Omental fat pad (tissue), 3 donors: ENCODE measurements at regions not wholly inside any gene's neighbourhood (a gene's known extent, or its start where the extent isn't known, plus 50 kb on each side); places are given as distances from the start of the nearest gene placed in this dataset.

Source experiments
- ATAC-seq: fragments of 150-250 bp; one replicate; pipeline ENCODE4 v1.9.1; 2016; ENCODE audit warnings: mild to moderate bottlenecking, moderate library complexity; ENCODE audit not compliant: low FRiP score
- DNase-seq: peaks from one replicate; pipeline ENCODE4 v3.0.0-alpha.2; 2019; ENCODE audit warnings: low spot score
- TF ChIP-seq, protein P1 (sequence below), 3 donors: fragments of 450-650 bp; IDR thresholded peaks; one replicate each; pipeline ENCODE4 v1.5.1; 2016 to 2017; ENCODE audit warnings: antibody characterized with exemption in 3 of 3, mild to moderate bottlenecking in 3 of 3, moderate library complexity in 2 of 3

DNA sequence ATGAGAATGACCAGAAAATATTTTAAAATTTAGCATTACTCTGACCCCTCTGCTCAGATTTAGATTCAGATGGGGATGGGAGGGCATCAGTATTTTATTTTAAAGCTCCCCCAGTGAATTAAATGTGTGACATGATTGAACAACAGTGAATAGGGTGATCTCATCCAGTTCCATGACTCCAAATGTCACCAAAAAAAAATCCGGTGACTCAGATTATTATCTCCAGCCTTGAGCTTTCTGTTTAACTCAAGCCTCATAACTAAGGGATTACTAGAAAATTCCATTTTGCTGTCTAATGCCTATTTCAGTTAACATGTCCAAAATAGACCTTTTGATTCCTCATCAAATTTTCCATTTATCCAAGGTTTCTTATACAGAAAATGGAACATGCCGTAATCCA, 121.8 kb upstream of the TMEM47 start:
- TF ChIP-seq, protein P1, sequence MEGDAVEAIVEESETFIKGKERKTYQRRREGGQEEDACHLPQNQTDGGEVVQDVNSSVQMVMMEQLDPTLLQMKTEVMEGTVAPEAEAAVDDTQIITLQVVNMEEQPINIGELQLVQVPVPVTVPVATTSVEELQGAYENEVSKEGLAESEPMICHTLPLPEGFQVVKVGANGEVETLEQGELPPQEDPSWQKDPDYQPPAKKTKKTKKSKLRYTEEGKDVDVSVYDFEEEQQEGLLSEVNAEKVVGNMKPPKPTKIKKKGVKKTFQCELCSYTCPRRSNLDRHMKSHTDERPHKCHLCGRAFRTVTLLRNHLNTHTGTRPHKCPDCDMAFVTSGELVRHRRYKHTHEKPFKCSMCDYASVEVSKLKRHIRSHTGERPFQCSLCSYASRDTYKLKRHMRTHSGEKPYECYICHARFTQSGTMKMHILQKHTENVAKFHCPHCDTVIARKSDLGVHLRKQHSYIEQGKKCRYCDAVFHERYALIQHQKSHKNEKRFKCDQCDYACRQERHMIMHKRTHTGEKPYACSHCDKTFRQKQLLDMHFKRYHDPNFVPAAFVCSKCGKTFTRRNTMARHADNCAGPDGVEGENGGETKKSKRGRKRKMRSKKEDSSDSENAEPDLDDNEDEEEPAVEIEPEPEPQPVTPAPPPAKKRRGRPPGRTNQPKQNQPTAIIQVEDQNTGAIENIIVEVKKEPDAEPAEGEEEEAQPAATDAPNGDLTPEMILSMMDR (IDR thresholded peaks at IDR 0.05), result no peak
- no peak for DNase-seq
- ATAC-seq, result no peak

DNA sequence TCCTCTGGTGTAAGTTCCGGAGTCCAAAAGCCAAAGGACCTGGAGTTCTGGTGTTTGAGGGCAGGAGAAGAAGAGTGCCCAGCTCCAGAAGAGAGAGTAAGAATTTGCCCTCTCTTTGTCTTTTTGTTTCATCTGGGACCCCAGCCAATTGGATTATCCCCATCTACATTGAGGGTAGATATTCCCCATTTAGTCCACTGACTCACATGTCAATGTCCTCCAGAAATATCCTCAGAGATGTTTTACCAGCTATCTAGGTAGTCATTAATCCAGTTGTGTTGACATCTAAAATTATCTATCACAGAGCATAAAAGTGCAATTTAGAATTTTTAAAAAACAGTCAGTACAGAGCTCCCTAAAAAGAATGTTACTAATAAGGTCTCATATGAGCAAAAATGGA, 132.9 kb upstream of the TMEM47 start:
- ATAC-seq, result no peak
- DNase-seq, result no peak
- TF ChIP-seq, protein P1 (IDR thresholded peaks at IDR 0.05), result no peak

DNA sequence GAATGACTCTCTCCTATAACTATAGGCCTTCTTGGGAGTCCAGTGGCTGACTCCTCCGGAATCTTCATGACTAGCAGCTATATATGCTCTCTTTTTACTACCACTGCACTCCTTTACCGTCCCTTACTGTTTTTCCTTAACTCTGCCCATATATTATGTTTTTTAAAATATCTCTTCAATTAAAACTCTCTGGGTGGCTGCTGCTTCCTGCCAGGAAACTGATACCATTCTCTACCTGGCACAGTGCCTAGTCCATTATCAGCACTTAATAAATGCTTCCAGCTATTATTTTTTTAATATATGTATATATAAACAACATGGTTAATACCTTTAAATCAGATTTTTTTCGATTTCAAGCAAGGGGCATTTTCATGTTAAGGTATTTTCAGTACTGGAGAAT, 136.6 kb upstream of the FAM47B start:
- no peak for DNase-seq
- TF ChIP-seq, protein P1 (IDR thresholded peaks at IDR 0.05), result no peak
- no peak for ATAC-seq

DNA sequence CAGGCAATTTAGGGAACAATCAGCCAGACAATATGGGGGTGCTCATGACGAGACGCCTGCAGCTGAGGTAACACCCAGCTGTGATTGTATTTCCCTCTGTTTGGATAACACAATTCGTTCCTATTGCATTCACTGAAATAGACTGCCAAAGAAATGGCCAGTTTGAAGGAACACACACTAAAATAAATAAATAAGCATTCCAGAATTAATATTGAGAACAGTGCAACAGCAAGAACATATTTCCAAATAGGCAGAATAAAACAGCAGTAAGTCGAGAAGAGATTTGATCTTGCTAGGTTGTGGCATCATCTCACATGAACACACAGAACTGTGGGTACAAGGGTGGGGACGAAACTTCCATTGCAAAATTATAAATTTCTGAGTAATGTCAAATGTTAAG, 133.5 kb upstream of the FAM47B start:
- DNase-seq (no peak), ATAC-seq (no peak)
- TF ChIP-seq, protein P1 (IDR thresholded peaks at IDR 0.05), result no peak

DNA sequence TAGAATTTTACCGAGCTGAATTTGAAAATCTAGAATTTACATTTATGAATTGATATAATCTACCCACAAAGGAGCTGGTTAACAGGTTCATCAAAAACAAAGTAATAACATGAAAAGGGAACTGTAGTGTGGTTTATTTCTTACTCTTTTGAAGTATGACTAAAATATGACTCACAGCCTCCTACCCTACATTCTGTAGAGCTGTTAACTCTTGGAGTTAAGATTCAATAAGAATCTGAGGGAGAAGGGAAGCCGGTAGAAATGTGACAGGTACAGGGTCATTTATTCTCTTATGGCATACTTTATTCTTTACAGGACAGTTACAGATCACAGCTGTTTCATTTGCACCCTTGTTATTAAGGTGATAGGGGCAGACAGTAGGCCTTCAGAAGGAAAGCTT, 132.2 kb upstream of the FAM47B start:
- no peak for ATAC-seq
- no peak for DNase-seq
- TF ChIP-seq, protein P1 (IDR thresholded peaks at IDR 0.05), result no peak

DNA sequence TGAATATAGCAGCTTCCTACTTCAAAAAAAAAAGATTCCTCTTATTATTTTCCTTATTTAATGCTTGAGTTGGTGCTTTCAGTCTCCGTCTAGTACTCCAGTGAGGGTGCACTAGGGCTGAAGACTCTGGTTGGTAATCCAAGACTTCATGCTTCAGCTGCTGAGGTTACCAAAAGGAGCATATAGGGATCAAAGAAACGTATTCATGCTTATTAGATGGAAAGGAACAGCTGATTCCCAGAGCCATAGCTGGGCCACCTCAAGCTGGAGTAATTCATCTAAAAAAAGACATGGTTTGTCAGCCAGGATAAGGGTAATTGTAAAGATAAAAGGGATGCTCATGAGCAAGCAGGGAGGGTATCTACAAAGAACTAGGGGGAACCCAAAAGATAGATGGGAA, 131.7 kb upstream of the FAM47B start:
- ATAC-seq (no peak), DNase-seq (no peak)
- TF ChIP-seq, protein P1 (IDR thresholded peaks at IDR 0.05), result no peak

DNA sequence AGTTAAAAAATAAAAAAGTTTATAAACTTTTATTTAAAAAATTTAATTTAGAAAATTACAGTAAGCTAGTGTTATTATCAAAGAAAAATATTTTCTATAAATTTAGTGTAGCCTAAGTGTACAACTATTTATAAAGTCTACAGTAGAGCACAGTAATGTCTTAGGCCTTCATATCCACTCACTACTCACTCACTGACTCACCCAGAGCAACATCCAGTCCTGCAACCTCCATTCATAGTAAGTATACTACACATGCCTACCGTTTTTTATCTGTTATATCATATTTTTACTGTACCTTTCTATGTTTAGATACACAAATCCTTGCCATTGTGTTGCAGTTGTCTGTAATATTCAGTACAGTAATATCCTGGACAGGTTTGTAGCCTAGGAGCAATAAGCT, 129.0 kb upstream of the FAM47B start:
- TF ChIP-seq, protein P1 (IDR thresholded peaks at IDR 0.05), result no peak
- DNase-seq (no peak), ATAC-seq (no peak)
